Heart right ventricle (tissue), 16 donors: ENCODE measurements at regions not wholly inside any gene's neighbourhood (a gene's known extent, or its start where the extent isn't known, plus 50 kb on each side); places are given as distances from the start of the nearest gene placed in this dataset.

ENCODE experiments used
- ATAC-seq, 8 donors: fragments of 200-7000 bp; cut with Tn5 transposase; one replicate each; pipeline ENCODE4 v1.9.1; 2020; ENCODE audit warnings: mild to moderate bottlenecking in 8 of 8, moderate library complexity in 8 of 8, moderate number of reproducible peaks in 1 of 8
- DNase-seq, 2 donors: peaks; one replicate each; pipeline ENCODE4 v3.0.0-alpha.2; 2020
- H3K27ac ChIP-seq, 10 donors: fragments of 200-600 bp; sonication (generic) in 2 of 10; one replicate each; pipeline versions ENCODE4 v1.5.0 to v1.8.0; 2020 to 2022; ENCODE audit warnings: mild to moderate bottlenecking in 3 of 10
- H3K27me3 ChIP-seq, 7 donors: fragments of 200-600 bp; one replicate each; pipeline ENCODE4 v1.8.0; 2021 to 2022; ENCODE audit warnings: mild to moderate bottlenecking in 2 of 7
- H3K36me3 ChIP-seq, 9 donors: fragments of 200-600 bp; sonication (generic) in 1 of 9; one replicate each; pipeline versions ENCODE4 v1.5.0 to v1.8.0; 2020 to 2022; ENCODE audit warnings: mild to moderate bottlenecking in 2 of 9
- H3K4me1 ChIP-seq, 9 donors: fragments of 200-600 bp; sonication (generic) in 1 of 9; one replicate each; pipeline versions ENCODE4 v1.5.0 to v1.8.0; 2020 to 2022; ENCODE audit warnings: mild to moderate bottlenecking in 4 of 9
- H3K4me3 ChIP-seq, 10 donors: fragments of 200-600 bp; sonication (generic) in 2 of 10; one replicate each; pipeline versions ENCODE4 v1.5.0 to v1.8.0; 2020 to 2022; ENCODE audit warnings: mild to moderate bottlenecking in 7 of 10, moderate library complexity in 2 of 10
- H3K9me3 ChIP-seq, 11 donors: fragments of 200-600 bp in 10 of 11; sonication (generic) in 2 of 11; one replicate each; pipeline versions ENCODE4 v1.5.0 to v1.8.0; 2013 to 2022; ENCODE audit warnings: mild to moderate bottlenecking in 2 of 11, control low read depth in 1 of 11, moderate library complexity in 1 of 11
- WGBS, 2 donors: extraction: QIAGEN DNeasy Blood & Tissue Kit; methylation state at CpG; one replicate each; pipeline ENCODE4 v1.1.7; 2013; ENCODE audit warnings: inconsistent platforms in 1 of 2; 5-methylcytosine and 5-hydroxymethylcytosine counted together
- intact Hi-C, 10 donors: fragments of 100-400 bp; cut with DNase I; formaldehyde crosslinking; loops; one replicate each; pipeline versions ENCODE4 v1.11.1 to v1.14.2; 2022
- TF ChIP-seq, protein P1 (sequence below), 9 donors: fragments of 200-600 bp; sonication (generic) in 2 of 9; IDR thresholded peaks; one replicate each; pipeline versions ENCODE4 v1.5.0 to v1.8.0; 2021 to 2022; ENCODE audit warnings: antibody characterized with exemption in 9 of 9, mild to moderate bottlenecking in 5 of 9, moderate library complexity in 1 of 9
- donor health status: Arrhythmogenic right ventricular cardiomyopathy.
- donor health status: ischemic (EF 13 %, LVEDD 7.1; RV severe dilation, severe dysfunction).
- donor health status: healthy with polysubstance abuse.
- donor health status: DM: no; HTN: yes; CAD: no.
- donor health status: DM: no; HTN: no; CAD: no.
- donor health status: ischemic (EF 25% LVEDD 6.9; RV normal size, moderate dysfunction).
- donor health status: ischemic (EF 25% LVEDD 5.7; RV mildly dilated, moderate dysfunction).
- donor health status: healthy.
- donor health status: DM: yes; HTN: yes; CAD: no.
- donor health status: Ischemic cardiomyopathy.
- donor health status: ischemic (EF 35%, LVEDD 5.7; RV mildly dilated, moderate dysfunction).
- donor health status: nonischemic (EF 11% LVEDD 7.7; RV severe dilation, severe dysfunction).
- donor health status: DM: yes; HTN: yes; CAD: no.
- donor health status: PGD.
- donor health status: ischemic (EF 29% LVEDD 5.4; RV normal size, mild dysfunction).
- donor health status: nonischemic (EF 23%, LVEDD 6.1; RV moderate dilation, normal function).

DNA sequence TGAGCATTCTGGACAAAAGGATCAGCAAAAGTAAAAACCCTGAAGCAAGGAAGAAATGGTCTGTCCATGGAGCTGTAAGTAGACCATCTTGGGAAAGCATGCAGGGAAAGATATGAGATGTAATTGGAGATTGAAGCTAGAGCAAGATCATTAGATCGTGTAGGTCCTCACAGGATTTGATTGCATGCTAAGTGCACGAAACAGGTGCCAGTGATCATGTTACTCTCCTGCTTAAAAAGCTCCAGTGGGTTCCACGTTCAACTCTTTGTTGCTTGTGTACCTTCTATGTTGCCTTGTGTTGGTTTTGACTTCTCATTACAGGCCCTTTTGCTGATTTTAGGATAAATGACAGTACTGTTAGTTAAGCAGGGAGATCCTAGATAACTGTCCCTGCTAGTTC, 442.0 kb downstream of the DMRT2 start:
- TF ChIP-seq, protein P1, sequence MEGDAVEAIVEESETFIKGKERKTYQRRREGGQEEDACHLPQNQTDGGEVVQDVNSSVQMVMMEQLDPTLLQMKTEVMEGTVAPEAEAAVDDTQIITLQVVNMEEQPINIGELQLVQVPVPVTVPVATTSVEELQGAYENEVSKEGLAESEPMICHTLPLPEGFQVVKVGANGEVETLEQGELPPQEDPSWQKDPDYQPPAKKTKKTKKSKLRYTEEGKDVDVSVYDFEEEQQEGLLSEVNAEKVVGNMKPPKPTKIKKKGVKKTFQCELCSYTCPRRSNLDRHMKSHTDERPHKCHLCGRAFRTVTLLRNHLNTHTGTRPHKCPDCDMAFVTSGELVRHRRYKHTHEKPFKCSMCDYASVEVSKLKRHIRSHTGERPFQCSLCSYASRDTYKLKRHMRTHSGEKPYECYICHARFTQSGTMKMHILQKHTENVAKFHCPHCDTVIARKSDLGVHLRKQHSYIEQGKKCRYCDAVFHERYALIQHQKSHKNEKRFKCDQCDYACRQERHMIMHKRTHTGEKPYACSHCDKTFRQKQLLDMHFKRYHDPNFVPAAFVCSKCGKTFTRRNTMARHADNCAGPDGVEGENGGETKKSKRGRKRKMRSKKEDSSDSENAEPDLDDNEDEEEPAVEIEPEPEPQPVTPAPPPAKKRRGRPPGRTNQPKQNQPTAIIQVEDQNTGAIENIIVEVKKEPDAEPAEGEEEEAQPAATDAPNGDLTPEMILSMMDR (IDR thresholded peaks at IDR 0.05) = no peak
- WGBS, 2 donors = 71 to 73% methylated on average over 3 of the region's 3 CpGs
- ATAC-seq = no peak
- Histone ChIP-seq H3K27ac (no peak overlapping the region), H3K9me3 (peaks cover 0 to 6% (median 0%) of the 10 kb centered on the region in 11 donors), H3K27me3 (no peaks in the 10 kb centered on the region), H3K4me1 (no peaks in the 10 kb centered on the region), H3K4me3 (no peak overlapping the region), H3K36me3 (no peaks in the 10 kb centered on the region)
- no peak for DNase-seq
- intact Hi-C loops = no loop called here

DNA sequence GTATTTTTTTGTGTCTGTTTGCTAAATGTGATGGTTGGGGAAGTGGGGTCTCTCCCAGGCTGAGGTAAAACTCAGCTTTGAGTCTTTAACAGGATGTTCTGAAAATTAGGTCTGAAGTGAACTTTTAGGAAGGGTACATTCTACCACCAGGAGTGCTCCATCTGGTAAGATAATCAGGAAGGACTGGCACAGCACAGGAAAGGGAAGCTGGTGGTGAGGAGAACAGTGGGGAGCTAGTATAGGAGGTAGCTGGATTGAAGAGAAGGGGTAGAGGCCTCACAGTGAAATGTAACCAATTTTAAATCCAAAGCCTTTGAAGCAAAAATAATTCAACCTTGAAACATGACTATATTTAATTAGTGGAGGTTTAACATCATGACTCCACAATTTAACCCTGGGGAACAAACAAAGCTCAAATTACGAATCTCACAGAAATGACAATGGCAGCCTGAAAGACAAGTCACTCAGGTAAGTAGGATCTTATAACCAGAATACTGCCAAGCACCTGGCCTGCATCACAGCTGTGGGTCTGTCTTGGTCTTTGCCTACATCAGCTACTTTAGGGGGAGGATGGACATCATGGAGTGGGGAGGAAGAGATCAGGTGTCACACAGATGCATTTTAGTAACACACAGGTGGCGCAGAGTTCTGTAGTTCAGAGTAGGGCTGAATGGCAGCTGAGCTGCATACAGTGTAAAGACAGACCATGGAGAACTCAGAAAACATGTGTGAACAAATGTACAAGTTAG, 445.3 kb downstream of the DMRT2 start:
- Histone ChIP-seq H3K27ac (no peak overlapping the region), H3K36me3 (no peaks in the 10 kb centered on the region), H3K9me3 (peaks cover 0 to 1% (median 0%) of the 10 kb centered on the region in 11 donors), H3K4me1 (no peaks in the 10 kb centered on the region), H3K4me3 (no peak overlapping the region), H3K27me3 (no peaks in the 10 kb centered on the region)
- TF ChIP-seq, protein P1 (IDR thresholded peaks at IDR 0.05) = no peak
- DNase-seq = no peak
- ATAC-seq = no peak
- 79 to 86% methylated on average over 2 of the region's 2 CpGs for WGBS, 2 donors
- intact Hi-C loops = no loop called here

DNA sequence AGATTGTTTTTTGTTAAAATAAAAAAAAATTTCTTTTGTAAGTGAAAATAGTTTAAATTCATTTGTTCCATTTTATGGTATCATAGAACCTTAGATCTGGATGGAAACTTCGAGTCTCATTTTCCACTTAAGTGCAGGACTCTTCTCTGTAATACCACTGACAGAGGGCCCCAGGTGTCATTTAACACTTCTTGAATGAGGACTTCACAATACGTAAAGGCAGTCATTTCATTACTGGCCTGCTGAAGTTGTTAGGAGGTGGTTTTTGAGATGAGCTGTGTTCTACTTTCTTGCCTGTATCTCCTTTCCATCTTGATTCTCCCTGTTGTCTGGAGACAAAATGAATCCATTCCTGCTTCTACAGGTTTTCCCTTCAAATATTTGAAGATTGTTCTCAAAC, 455.3 kb downstream of the DMRT2 start:
- Histone ChIP-seq H3K4me3 (no peak overlapping the region), H3K36me3 (no peaks in the 10 kb centered on the region), H3K9me3 (peaks cover 0 to 9% (median 0%) of the 10 kb centered on the region in 11 donors), H3K27me3 (no peaks in the 10 kb centered on the region), H3K27ac (no peak overlapping the region), H3K4me1 (no peaks in the 10 kb centered on the region)
- TF ChIP-seq, protein P1 (IDR thresholded peaks at IDR 0.05) = no peak
- intact Hi-C loops = no loop called here
- WGBS, 2 donors = 53 to 59% methylated on average over 2 of the region's 2 CpGs
- ATAC-seq (no peak), DNase-seq (no peak)

GRCh38 chr9:1510712-1511111, 460.6 kb downstream of the DMRT2 start:
- Histone ChIP-seq H3K27me3 (no peaks in the 10 kb centered on the region), H3K27ac (no peak overlapping the region), H3K4me1 (no peaks in the 10 kb centered on the region), H3K4me3 (no peak overlapping the region), H3K9me3 (peaks cover 0 to 3% (median 0%) of the 10 kb centered on the region in 11 donors), H3K36me3 (no peaks in the 10 kb centered on the region)
- intact Hi-C loops = no loop called here
- ATAC-seq (no peak), DNase-seq (no peak)
- TF ChIP-seq, protein P1 (IDR thresholded peaks at IDR 0.05) = no peak
- WGBS, 2 donors = 75 to 79% methylated on average over 4 of the region's 4 CpGs
